BE2C (cell line): ENCODE measurements at regions not wholly inside any gene's neighbourhood (a gene's known extent, or its start where the extent isn't known, plus 50 kb on each side); places are given as distances from the start of the nearest gene placed in this dataset.

Source experiments
- DNase-seq: peaks from one replicate; pipeline ENCODE4 v3.0.0-alpha.2; 2020
- H3K27me3 ChIP-seq: fragments of 250-450 bp; sonication (Bioruptor Pico); 2 replicates; pipeline ENCODE4 v1.5.1; 2020; ENCODE audit warnings: mild to moderate bottlenecking
- H3K36me3 ChIP-seq: fragments of 250-450 bp; sonication (Bioruptor Pico); 2 replicates; pipeline ENCODE4 v1.5.1; 2020; ENCODE audit warnings: mild to moderate bottlenecking
- H3K4me1 ChIP-seq: fragments of 250-450 bp; sonication (Bioruptor Pico); 2 replicates; pipeline ENCODE4 v1.5.1; 2020
- H3K4me3 ChIP-seq: 2 replicates; pipeline ENCODE4 v1.5.1; 2011; ENCODE audit warnings: low read depth, low read length
- H3K9me3 ChIP-seq: fragments of 250-450 bp; sonication (Bioruptor Pico); 2 replicates; pipeline ENCODE4 v1.5.1; 2020
- CTCF ChIP-seq: IDR thresholded peaks from 2 replicates; pipeline ENCODE4 v1.5.1; 2012; ENCODE audit warnings: mild to moderate bottlenecking, low read depth, low read length

DNA sequence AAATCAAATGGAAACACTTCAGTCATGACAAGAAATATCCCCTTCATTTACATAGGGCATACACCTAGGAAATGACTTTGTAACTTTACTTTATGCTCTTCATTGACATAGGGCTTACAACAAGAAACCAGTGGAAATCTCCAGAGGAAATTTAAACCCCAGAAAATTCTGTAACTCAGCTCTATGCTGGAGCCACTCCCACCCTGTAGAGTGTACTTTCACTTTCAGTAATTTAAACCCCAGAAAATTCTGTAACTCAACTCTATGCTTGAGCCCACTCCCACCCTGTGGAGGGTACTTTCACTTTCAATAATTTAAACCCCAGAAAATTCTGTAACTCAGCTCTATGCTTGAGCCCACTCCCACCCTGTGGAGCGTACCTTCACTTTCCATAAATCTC is 987.1 kb upstream of the CADM2 start:
- no peak for TF ChIP-seq CTCF
- H3K4me3 ChIP-seq = no peak overlapping the region
- no peak for DNase-seq
- H3K9me3 ChIP-seq = no peaks in the 10 kb centered on the region
- H3K36me3 ChIP-seq = no peaks in the 10 kb centered on the region
- no peaks in the 10 kb centered on the region for H3K4me1 ChIP-seq
- no peaks in the 10 kb centered on the region for H3K27me3 ChIP-seq

DNA sequence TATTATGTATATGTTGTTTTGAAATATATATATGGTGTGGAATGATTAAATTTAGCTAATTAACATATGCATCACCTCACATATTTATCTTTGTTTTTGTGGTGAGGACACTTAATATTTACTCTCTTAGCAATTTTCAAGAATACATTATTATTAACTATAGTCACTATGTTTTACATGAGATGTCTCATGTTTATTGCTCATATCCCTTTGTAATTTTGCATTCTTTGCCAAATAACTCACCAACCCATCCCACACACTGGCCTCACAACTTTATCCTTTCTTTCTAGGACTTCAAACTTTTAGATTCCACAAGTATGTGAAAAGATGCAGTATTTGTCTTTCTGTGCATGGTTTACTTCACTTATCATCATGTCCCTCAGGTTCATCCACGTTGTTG is 950.2 kb upstream of the CADM2 start:
- DNase-seq = no peak
- H3K9me3 ChIP-seq = no peaks in the 10 kb centered on the region
- no peak overlapping the region for H3K4me3 ChIP-seq
- no peaks in the 10 kb centered on the region for H3K36me3 ChIP-seq
- no peaks in the 10 kb centered on the region for H3K27me3 ChIP-seq
- H3K4me1 ChIP-seq = no peaks in the 10 kb centered on the region
- TF ChIP-seq CTCF = no peak

GRCh38 chr3:84023842-84024241 is 934.9 kb upstream of the CADM2 start:
- no peak for TF ChIP-seq CTCF
- no peaks in the 10 kb centered on the region for H3K4me1 ChIP-seq
- H3K27me3 ChIP-seq = no peaks in the 10 kb centered on the region
- no peak overlapping the region for H3K4me3 ChIP-seq
- no peaks in the 10 kb centered on the region for H3K36me3 ChIP-seq
- no peak for DNase-seq
- H3K9me3 ChIP-seq = no peaks in the 10 kb centered on the region

DNA sequence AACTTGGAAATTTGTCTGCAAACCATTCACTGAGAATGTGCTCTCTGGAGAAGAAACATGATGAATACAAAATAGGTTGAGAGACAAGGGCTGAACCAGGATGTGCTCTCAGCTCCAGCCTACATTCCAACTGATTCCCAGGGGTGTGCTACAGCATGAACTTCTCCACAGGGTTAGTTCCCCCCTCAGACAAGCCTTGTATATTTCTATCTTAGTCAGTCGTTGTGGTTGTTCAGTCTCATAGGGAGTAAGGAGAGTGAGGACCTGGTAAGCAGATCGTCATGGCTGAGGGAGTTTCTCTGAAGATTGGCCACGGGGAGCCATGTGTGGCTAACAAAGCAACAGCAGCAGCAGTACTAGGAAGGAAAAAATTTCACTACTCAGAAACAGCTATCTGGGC is 919.7 kb upstream of the CADM2 start:
- H3K36me3 ChIP-seq = no peaks in the 10 kb centered on the region
- TF ChIP-seq CTCF = no peak
- H3K4me1 ChIP-seq = no peaks in the 10 kb centered on the region

DNA sequence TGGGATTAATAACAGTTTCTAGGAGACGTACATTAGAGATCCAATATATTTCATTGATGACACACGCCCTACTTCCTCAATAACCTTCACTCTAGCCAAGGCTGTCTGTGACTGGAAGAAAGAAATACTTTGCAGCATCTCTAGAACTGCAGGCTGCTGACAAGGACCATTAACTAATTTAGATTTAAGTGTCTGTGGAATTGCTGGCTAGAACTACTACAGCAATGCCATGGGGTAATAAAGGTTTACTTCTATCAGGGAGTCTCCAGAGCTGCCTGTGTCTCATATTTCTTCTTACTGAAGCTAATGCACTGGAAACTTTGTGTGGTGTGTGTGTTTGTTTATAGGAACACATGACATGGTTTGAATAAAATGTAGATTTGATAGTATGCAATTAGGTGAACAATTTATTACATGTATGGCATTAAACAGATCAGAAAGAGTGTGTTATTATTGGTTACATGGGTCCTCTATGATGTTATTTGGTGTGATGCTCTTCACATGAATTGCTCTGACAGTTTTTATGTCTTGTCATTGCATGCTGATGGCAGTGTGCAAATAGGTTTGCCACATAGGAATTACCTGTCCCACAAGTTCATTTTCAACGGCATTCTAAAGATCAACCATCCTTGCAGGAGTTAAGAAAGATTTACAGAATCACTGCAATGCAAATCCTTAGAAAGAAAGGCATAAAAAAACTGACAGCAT is 916.2 kb upstream of the CADM2 start:
- no peak for DNase-seq
- Histone ChIP-seq H3K4me3 (no peak overlapping the region), H3K27me3 (no peaks in the 10 kb centered on the region), H3K9me3 (no peaks in the 10 kb centered on the region), H3K4me1 (no peaks in the 10 kb centered on the region), H3K36me3 (no peaks in the 10 kb centered on the region)
- TF ChIP-seq CTCF = no peak

More for the DNA sequence above, 919.7 kb upstream of the CADM2 start:
- H3K9me3 ChIP-seq = no peaks in the 10 kb centered on the region
- H3K27me3 ChIP-seq = no peaks in the 10 kb centered on the region
- H3K4me3 ChIP-seq = no peak overlapping the region
- no peak for DNase-seq

DNA sequence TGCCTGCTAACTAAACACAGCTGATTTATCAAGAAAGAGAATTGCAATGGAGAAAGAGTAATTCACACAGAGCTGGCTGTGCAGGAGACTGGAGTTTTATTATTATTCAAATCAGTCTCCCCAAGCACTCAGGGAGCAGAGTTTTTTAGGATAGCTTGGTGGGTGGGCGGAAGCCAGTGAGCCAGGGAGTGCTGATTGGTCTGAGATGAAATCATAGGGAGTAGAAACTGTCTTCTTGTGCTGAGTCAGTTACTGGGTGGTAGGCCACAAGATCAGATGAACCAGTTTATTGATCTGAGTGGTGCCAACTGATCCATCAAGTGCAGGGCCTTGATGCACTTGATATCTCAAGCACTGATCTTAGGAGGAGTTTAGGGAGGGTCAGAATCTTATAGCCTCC is 891.9 kb upstream of the CADM2 start:
- no peaks in the 10 kb centered on the region for H3K9me3 ChIP-seq
- no peak for DNase-seq
- no peaks in the 10 kb centered on the region for H3K4me1 ChIP-seq
- no peaks in the 10 kb centered on the region for H3K27me3 ChIP-seq
- no peak overlapping the region for H3K4me3 ChIP-seq
- no peaks in the 10 kb centered on the region for H3K36me3 ChIP-seq
- no peak for TF ChIP-seq CTCF
